ENCODE measurements at regions not wholly inside any gene's neighbourhood (a gene's known extent, or its start where the extent isn't known, plus 50 kb on each side); places are given as distances from the start of the nearest gene placed in this dataset.

DNA sequence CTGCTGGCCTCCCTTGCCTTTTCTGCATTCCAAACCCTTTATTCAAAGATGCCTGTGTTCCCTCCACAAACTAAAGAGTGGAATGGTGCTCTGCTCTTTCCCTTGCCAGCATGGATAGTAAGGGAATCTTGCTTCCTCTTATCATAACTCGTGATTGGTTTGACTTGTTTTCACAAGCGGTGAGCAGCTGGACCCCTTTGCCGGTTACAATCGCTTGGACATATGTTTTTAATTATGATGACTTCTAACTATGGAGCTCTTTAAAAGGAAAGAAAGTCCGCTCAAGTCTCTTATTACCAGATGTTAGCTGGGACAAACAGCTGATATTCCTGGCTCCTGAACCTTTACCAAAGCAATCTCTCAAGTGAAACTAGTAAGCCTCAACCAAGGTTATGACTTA, 1094.7 kb downstream of the UQCRFS1 start:
- H3K4ac ChIP-seq (ENCODE audit: low read depth, low read length) = no peak overlapping the region
- no peaks in the 10 kb centered on the region for H3K4me1 Mint-ChIP-seq
- H2BK15ac ChIP-seq (ENCODE audit: low read depth, low read length) = no peak overlapping the region
- TF ChIP-seq CTCF (conservative IDR thresholded peaks at IDR 0.05) = no peak
- H4K91ac ChIP-seq (ENCODE audit: insufficient read length, low read depth, low read length) = no peak overlapping the region
- H3K9me3 ChIP-seq (ENCODE audit: control insufficient read depth, low read depth, low read length) = no peaks in the 10 kb centered on the region
- no peaks in the 10 kb centered on the region for H3K27me3 Mint-ChIP-seq (ENCODE audit: low read depth)
- H3K4me2 ChIP-seq (ENCODE audit: insufficient read depth, insufficient read length, low read length) = no peak overlapping the region
- DNase-seq = no peak
- no peaks in the 10 kb centered on the region for H3K79me2 ChIP-seq (ENCODE audit: insufficient read depth, low read length)
- no peak overlapping the region for H3K27ac ChIP-seq (ENCODE audit: insufficient read length, low read depth, low read length)
- H3K4me1 ChIP-seq (ENCODE audit: insufficient read depth, low read length) = no peaks in the 10 kb centered on the region
- H3K9me3 Mint-ChIP-seq = no peaks in the 10 kb centered on the region; a peak in 1 of 5 replicates
- H3K27me3 ChIP-seq (ENCODE audit: insufficient read depth, low read length) = no peaks in the 10 kb centered on the region
- no peak overlapping the region for H4K8ac ChIP-seq (replicated peaks; ENCODE audit: insufficient read length, low read depth, low read length)
- H3K36me3 Mint-ChIP-seq (ENCODE audit: insufficient read depth in 1 of 3, low read depth in 3 of 3) = no peaks in the 10 kb centered on the region
- H3K56ac ChIP-seq (ENCODE audit: insufficient read length, low read depth, low read length) = no peak overlapping the region
- H4K20me1 ChIP-seq (ENCODE audit: control insufficient read depth, insufficient read depth, insufficient read length) = no peaks in the 10 kb centered on the region
- no CpG with 5 or more reads among the region's 5 CpGs for WGBS (ENCODE audit: extremely low coverage, insufficient read length, low lambda C conversion rate)
- no peak overlapping the region for H3K18ac ChIP-seq (ENCODE audit: insufficient read length, low read depth, low read length)
- H2BK5ac ChIP-seq (ENCODE audit: insufficient read length, low read length) = no peak overlapping the region
- H2BK12ac ChIP-seq (ENCODE audit: insufficient read length, low read depth, low read length) = no peak overlapping the region
- H3K23me2 ChIP-seq (ENCODE audit: insufficient read length, low read depth, low read length, poor library complexity, severe bottlenecking) = no peaks in the 10 kb centered on the region
- H3K27ac Mint-ChIP-seq = no peak overlapping the region
- H3K14ac ChIP-seq (ENCODE audit: insufficient read depth, low read length) = no peak overlapping the region
- no peaks in the 10 kb centered on the region for H3K79me1 ChIP-seq (ENCODE audit: insufficient read depth, low read depth, low read length, poor library complexity, severe bottlenecking)
- no peak overlapping the region for H2AK5ac ChIP-seq (ENCODE audit: insufficient read length, low read length)
- H3K9ac ChIP-seq (ENCODE audit: extremely low read depth, insufficient read length, low read length) = no peak overlapping the region
- H3K23ac ChIP-seq (ENCODE audit: insufficient read length, low read depth, low read length) = no peak overlapping the region
- no peak overlapping the region for H2BK20ac ChIP-seq (ENCODE audit: low read depth, low read length, poor library complexity, severe bottlenecking)
- no peak overlapping the region for H3T11ph ChIP-seq (ENCODE audit: low read length)
- no peak overlapping the region for H3K4me3 Mint-ChIP-seq
- no peak overlapping the region for H4K5ac ChIP-seq (ENCODE audit: insufficient read length, low read depth, low read length)
- H2AFZ ChIP-seq (ENCODE audit: low read length) = no peak overlapping the region
- no peak overlapping the region for H2BK120ac ChIP-seq (ENCODE audit: low read depth, low read length, poor library complexity, severe bottlenecking)
